D721Med (cell line): ENCODE measurements at regions not wholly inside any gene's neighbourhood (a gene's known extent, or its start where the extent isn't known, plus 50 kb on each side); places are given as distances from the start of the nearest gene placed in this dataset.

Experiments
- DNase-seq: peaks from one replicate; pipeline ENCODE4 v3.0.0; 2011; ENCODE audit warnings: low spot score; ENCODE audit not compliant: insufficient read length
- FAIRE-seq: peaks from 2 replicates; lab custom pipeline; 2011; peaks lifted over from hg19 to GRCh38; lab: Jason Lieb, UNC
- TF ChIP-seq, protein P1 (sequence below): IDR thresholded peaks from 2 replicates; pipeline ENCODE4 v1.5.1; 2012; ENCODE audit warnings: mild to moderate bottlenecking, control low read depth; ENCODE audit not compliant: insufficient read depth; ENCODE audit errors: missing control alignments

DNA sequence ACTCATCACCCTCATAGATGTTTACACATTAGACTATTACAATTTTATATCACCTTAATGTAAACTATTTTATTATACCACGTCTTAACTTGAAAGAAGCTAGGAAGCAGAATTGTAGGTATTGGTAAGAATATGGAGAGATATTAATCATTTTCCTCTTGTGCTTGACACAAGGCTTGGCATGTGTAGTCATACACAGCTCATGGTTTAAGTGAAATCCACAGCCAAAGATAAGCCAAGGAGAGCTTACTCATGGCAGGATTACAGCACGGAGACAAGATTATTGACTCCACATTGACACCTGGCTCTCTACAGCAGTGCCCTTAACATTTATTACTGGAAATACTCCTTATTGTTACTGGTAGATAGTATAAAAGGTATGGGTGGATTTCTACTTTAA, 68.4 kb upstream of the ADGRL4 start:
- no peak for DNase-seq

DNA sequence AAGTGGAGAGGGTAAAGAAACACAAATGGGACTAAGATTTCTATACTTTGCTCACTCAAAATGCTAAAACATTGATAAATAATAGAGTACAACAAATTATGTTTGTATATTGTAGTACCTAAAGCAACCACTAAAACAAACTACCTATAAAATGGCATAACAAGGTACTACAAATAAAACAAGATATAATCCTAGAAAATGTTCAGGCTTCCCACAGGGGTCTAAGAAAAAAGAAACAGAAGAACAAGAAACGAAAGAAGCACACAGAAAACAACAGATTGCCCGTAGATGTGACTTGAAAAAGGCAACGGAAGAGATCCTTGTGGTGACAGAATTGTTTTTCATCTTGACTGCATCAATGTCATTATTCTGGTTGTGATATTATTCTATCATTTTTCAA, 63.3 kb upstream of the ADGRL4 start:
- DNase-seq (no peak), FAIRE-seq (peak; percentile 41)
- TF ChIP-seq, protein P1, sequence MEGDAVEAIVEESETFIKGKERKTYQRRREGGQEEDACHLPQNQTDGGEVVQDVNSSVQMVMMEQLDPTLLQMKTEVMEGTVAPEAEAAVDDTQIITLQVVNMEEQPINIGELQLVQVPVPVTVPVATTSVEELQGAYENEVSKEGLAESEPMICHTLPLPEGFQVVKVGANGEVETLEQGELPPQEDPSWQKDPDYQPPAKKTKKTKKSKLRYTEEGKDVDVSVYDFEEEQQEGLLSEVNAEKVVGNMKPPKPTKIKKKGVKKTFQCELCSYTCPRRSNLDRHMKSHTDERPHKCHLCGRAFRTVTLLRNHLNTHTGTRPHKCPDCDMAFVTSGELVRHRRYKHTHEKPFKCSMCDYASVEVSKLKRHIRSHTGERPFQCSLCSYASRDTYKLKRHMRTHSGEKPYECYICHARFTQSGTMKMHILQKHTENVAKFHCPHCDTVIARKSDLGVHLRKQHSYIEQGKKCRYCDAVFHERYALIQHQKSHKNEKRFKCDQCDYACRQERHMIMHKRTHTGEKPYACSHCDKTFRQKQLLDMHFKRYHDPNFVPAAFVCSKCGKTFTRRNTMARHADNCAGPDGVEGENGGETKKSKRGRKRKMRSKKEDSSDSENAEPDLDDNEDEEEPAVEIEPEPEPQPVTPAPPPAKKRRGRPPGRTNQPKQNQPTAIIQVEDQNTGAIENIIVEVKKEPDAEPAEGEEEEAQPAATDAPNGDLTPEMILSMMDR = no peak

More for the DNA sequence above, 68.4 kb upstream of the ADGRL4 start:
- FAIRE-seq = peak; percentile 96
- TF ChIP-seq, protein P1 = no peak

DNA sequence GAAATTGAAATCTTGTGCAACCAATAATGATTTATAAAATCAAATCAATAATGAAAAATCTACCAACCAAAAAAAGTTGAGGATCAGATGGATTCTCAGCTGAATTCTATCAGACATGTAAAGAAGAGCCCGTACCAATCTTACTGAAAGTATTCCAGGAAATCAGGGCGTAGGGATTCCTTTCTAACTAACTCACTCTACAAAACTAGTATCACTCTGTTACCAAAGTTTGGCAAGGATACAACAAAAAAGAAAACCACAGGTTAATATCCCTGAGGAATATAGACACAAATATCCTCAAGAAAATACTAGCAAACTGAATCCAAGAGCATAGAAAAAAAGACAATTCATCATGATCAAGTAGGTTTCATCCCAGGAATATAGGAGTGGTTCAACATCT, 52.8 kb upstream of the ADGRL4 start:
- FAIRE-seq = no peak
- DNase-seq = no peak

More for the DNA sequence above, 52.8 kb upstream of the ADGRL4 start:
- TF ChIP-seq, protein P1 = no peak
